Erythroblast (primary cell): ENCODE measurements at regions not wholly inside any gene's neighbourhood (a gene's known extent, or its start where the extent isn't known, plus 50 kb on each side); places are given as distances from the start of the nearest gene placed in this dataset.

Source experiments
- GATA1 ChIP-seq: IDR thresholded peaks from 2 replicates; pipeline ENCODE4 v1.6.1; 2011; ENCODE audit warnings: low read depth, mild to moderate bottlenecking, control low read depth, low read length, moderate library complexity
- POLR2A ChIP-seq: IDR thresholded peaks from 2 replicates; pipeline ENCODE4 v1.6.1; 2011; ENCODE audit warnings: mild to moderate bottlenecking, low read length

DNA sequence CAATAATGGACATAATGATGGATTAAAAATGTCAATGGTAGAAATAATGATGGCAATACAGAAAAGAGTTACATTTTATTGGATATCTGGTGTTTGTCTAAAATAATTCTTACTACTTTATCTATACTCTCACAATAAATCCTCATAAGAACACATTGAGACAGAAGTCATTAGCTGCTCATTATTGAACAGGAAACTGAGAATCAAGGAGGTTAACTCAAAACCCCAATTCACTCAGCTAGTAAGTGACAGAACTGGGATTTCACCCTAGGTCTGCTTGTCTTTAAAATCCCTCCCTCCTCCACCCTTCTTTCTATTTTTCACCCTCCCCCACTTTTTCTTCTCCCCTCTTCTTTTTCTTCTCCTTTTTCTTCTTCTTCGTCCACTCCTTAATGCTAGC, 285.8 kb upstream of the TNC start:
- no peak for TF ChIP-seq POLR2A
- TF ChIP-seq GATA1, result no peak
